H1 (cell line): ENCODE measurements at regions not wholly inside any gene's neighbourhood (a gene's known extent, or its start where the extent isn't known, plus 50 kb on each side); places are given as distances from the start of the nearest gene placed in this dataset.

Experiments
- EZH2 ChIP-seq: fragments of 200-600 bp; sonication (generic); IDR thresholded peaks from 2 replicates; pipeline ENCODE4 v1.7.1; 2012; ENCODE audit warnings: low read depth, mild to moderate bottlenecking, moderate library complexity, low read length, inconsistent platforms; ENCODE audit not compliant: severe bottlenecking
- JUND ChIP-seq: IDR thresholded peaks from 2 replicates; pipeline ENCODE4 v1.6.1; 2011; ENCODE audit warnings: mild to moderate bottlenecking, improper control_type of control experiment, low read length
- POLR2A ChIP-seq, 2 experiments: IDR thresholded peaks; 1 replicate in 1 of 2; 2 replicates in 1 of 2; pipeline ENCODE4 v1.6.1; 2011; ENCODE audit warnings: low read depth in 2 of 2, low read length in 2 of 2, mild to moderate bottlenecking in 2 of 2; ENCODE audit errors: control extremely low read depth in 1 of 2
- POLR2AphosphoS5 ChIP-seq: IDR thresholded peaks from 2 replicates; pipeline ENCODE4 v1.6.1; 2011; ENCODE audit warnings: low read depth, low read length
- RAD21 ChIP-seq, 2 experiments: IDR thresholded peaks in 1 of 2; conservative IDR thresholded peaks in 1 of 2; 2 replicates each; pipeline ENCODE4 v1.6.1; 2011; ENCODE audit warnings: low read depth in 2 of 2, low read length in 2 of 2, improper control_type of control experiment in 1 of 2, inconsistent platforms in 1 of 2, mild to moderate bottlenecking in 1 of 2, moderate library complexity in 1 of 2
- SIN3A ChIP-seq, 2 experiments: IDR thresholded peaks in 1 of 2; conservative IDR thresholded peaks in 1 of 2; 2 replicates each; pipeline ENCODE4 v1.6.1; 2011 to 2012; ENCODE audit warnings: low read length in 2 of 2, improper control_type of control experiment in 1 of 2, low read depth in 1 of 2, mild to moderate bottlenecking in 1 of 2
- TCF12 ChIP-seq: IDR thresholded peaks from 2 replicates; pipeline ENCODE4 v1.6.1; 2011; ENCODE audit warnings: low read depth, mild to moderate bottlenecking, low read length
- TF ChIP-seq, protein P1 (sequence below), 3 experiments: IDR thresholded peaks; 1 replicate in 2 of 3; 2 replicates in 1 of 3; pipeline versions ENCODE4 v1.5.1 to v1.6.1; 2011; ENCODE audit warnings: low read length in 3 of 3, mild to moderate bottlenecking in 3 of 3, inconsistent platforms in 2 of 3, low read depth in 1 of 3, moderate library complexity in 1 of 3; ENCODE audit not compliant: insufficient read depth in 1 of 3; ENCODE audit errors: control extremely low read depth in 1 of 3

- TF ChIP-seq POLR2AphosphoS5 (no peak), JUND (no peak), EZH2 (no peak), POLR2A (IDR thresholded peaks at IDR 0.05; ENCODE audit: control extremely low read depth in 1 of 2, low read depth in 2 of 2, low read length in 2 of 2) (no peak), RAD21 (IDR thresholded peaks at IDR 0.05 in 1 of 2, conservative IDR thresholded peaks at IDR 0.05 in 1 of 2; ENCODE audit: low read depth in 2 of 2, low read length in 2 of 2) (no peak), TCF12 (no peak), SIN3A (conservative IDR thresholded peaks at IDR 0.05 in 1 of 2, IDR thresholded peaks at IDR 0.05 in 1 of 2; ENCODE audit: low read depth in 1 of 2, low read length in 2 of 2) (no peak)
- TF ChIP-seq, protein P1, sequence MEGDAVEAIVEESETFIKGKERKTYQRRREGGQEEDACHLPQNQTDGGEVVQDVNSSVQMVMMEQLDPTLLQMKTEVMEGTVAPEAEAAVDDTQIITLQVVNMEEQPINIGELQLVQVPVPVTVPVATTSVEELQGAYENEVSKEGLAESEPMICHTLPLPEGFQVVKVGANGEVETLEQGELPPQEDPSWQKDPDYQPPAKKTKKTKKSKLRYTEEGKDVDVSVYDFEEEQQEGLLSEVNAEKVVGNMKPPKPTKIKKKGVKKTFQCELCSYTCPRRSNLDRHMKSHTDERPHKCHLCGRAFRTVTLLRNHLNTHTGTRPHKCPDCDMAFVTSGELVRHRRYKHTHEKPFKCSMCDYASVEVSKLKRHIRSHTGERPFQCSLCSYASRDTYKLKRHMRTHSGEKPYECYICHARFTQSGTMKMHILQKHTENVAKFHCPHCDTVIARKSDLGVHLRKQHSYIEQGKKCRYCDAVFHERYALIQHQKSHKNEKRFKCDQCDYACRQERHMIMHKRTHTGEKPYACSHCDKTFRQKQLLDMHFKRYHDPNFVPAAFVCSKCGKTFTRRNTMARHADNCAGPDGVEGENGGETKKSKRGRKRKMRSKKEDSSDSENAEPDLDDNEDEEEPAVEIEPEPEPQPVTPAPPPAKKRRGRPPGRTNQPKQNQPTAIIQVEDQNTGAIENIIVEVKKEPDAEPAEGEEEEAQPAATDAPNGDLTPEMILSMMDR (IDR thresholded peaks at IDR 0.05; ENCODE audit: control extremely low read depth in 1 of 3, insufficient read depth in 1 of 3, low read depth in 1 of 3, low read length in 3 of 3): no peak
Measured at GRCh38 chr17:51427856-51428255, 167.5 kb downstream of the UTP18 start.
